ENCODE measurements at regions not wholly inside any gene's neighbourhood (a gene's known extent, or its start where the extent isn't known, plus 50 kb on each side); places are given as distances from the start of the nearest gene placed in this dataset.

- no peak for DNase-seq
Observed at GRCh38 chr5:92998456-92998855, 582.6 kb downstream of the NR2F1-AS1 start.

GRCh38 chr5:92994392-92994791 lies 586.6 kb downstream of the NR2F1-AS1 start:
- DNase-seq = no peak

- DNase-seq = no peak
Observed at GRCh38 chr5:92992073-92992472, 588.9 kb downstream of the NR2F1-AS1 start.

GRCh38 chr5:92991581-92992067 lies 589.4 kb downstream of the NR2F1-AS1 start:
- DNase-seq = peak in 1 of 3 donors; percentile 30

- DNase-seq = peak in 1 of 3 donors; percentile 56
Observed at GRCh38 chr5:92990771-92991170, 590.2 kb downstream of the NR2F1-AS1 start.

GRCh38 chr5:92981001-92981400 lies 600.0 kb downstream of the NR2F1-AS1 start:
- no peak for DNase-seq

- no peak for DNase-seq
Observed at GRCh38 chr5:92980491-92980890, 600.5 kb downstream of the NR2F1-AS1 start.

GRCh38 chr5:92979716-92980115 lies 601.3 kb downstream of the NR2F1-AS1 start:
- no peak for DNase-seq

- no peak for DNase-seq
Observed at GRCh38 chr5:92977846-92978540, 603.0 kb downstream of the NR2F1-AS1 start.

- DNase-seq = no peak
Observed at GRCh38 chr5:92976156-92976555, 604.9 kb downstream of the NR2F1-AS1 start.

- no peak for DNase-seq
Observed at GRCh38 chr5:92969781-92970237, 611.2 kb downstream of the NR2F1-AS1 start.

GRCh38 chr5:92969191-92969780 lies 611.7 kb downstream of the NR2F1-AS1 start:
- no peak for DNase-seq

GRCh38 chr5:92963800-92964199 lies 617.2 kb downstream of the NR2F1-AS1 start:
- DNase-seq = no peak

GRCh38 chr5:92962752-92963151 lies 618.3 kb downstream of the NR2F1-AS1 start:
- DNase-seq = no peak

- DNase-seq = no peak
Observed at GRCh38 chr5:92956886-92957285, 624.1 kb downstream of the NR2F1-AS1 start.

- DNase-seq = no peak
Observed at GRCh38 chr5:92952243-92952642, 628.8 kb downstream of the NR2F1-AS1 start.

GRCh38 chr5:92951746-92952145 lies 629.3 kb downstream of the NR2F1-AS1 start:
- no peak for DNase-seq

- DNase-seq = no peak
Observed at GRCh38 chr5:92946546-92946945, 634.5 kb downstream of the NR2F1-AS1 start.

GRCh38 chr5:92945605-92946097 lies 635.4 kb downstream of the NR2F1-AS1 start:
- DNase-seq = peak in 1 of 3 donors; percentile 6

- peak; percentile 8 to 61 (median 13) for DNase-seq
Observed at GRCh38 chr5:92944903-92945604, 636.0 kb downstream of the NR2F1-AS1 start.

GRCh38 chr5:92944337-92944736 lies 636.7 kb downstream of the NR2F1-AS1 start:
- DNase-seq = no peak

- DNase-seq = no peak
Observed at GRCh38 chr5:92942762-92943161, 638.3 kb downstream of the NR2F1-AS1 start.

GRCh38 chr5:92941806-92942205 lies 639.2 kb downstream of the NR2F1-AS1 start:
- DNase-seq = no peak

Data from muscle of back (tissue), 3 donors.